NCI-H2107 treated with DMSO at 0.1 percent for 48 hours (cell line): ENCODE measurements at regions not wholly inside any gene's neighbourhood (a gene's known extent, or its start where the extent isn't known, plus 50 kb on each side); places are given as distances from the start of the nearest gene placed in this dataset.
A peak's percentile ranks its signal among the peaks of the same experiment; 100 is the strongest.

ENCODE experiments used
- DNase-seq: peaks from one replicate; lab custom pipeline; 2025; ENCODE audit not compliant: unreplicated experiment; lab: John Stamatoyannopoulos, UW

GRCh38 chr17:14959106-14959648 is 305.9 kb downstream of the PMP22 start:
- no peak for DNase-seq

- DNase-seq: no peak
Measured at GRCh38 chr17:14953405-14953804, 311.7 kb downstream of the PMP22 start.

DNA sequence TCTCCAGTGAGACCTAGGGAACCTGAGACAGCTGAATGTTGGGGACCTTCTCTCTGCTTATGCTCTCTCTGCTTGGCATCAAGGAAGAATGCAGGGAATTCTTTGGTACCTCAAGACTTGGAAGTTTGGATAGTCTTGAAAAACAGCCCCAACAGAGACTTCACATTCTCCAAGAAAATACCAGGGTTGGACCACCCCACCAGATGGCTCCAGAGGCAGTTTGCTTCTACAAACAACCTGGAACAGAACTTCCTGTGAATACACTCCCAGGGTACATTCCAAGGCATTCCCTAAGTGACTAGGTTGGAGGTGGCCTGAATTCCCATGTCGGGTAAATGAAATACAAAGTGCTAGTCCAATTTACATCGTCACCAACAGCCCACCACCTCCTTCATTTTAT is 314.4 kb downstream of the PMP22 start:
- no peak for DNase-seq

- DNase-seq: no peak
Measured at GRCh38 chr17:14950216-14950615, 314.9 kb downstream of the PMP22 start.

DNA sequence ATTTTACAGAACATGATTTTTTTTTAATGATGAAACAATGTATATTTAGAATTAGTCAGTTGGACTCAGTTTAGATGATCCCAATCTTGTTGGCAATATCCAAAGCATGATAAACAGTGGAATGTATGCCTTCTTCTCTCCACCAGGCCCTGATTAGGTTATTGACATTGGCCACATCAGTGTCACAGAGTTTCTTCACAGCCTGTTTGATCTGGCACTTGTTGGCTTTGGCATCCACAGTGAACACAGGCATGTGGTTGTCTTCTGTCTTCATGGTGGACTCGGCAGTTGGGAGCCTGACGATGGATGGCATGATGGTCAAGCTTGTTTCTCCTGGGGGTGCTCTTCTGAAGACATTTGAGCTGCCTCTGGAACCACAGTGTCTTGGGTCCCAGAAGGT is 317.5 kb downstream of the PMP22 start:
- no peak for DNase-seq

DNA sequence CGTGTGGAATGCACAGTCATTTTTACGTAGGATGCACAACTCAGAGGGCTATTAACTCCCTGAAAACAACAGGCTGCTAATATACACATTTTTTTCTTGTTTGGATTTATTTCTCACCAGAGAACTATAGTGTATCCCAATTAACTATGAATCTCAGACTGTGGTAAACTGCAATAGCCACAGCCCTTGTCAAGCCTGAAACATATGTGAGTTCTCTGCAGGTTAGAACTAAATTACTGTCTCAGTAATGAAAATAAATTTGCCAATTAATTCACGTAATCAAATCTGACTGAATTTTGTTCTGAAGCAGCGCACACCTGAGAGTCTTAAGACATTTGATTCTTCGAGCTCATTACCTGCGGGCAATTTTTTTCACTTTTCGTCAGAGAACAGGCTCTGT is 318.6 kb downstream of the PMP22 start:
- DNase-seq: no peak

DNA sequence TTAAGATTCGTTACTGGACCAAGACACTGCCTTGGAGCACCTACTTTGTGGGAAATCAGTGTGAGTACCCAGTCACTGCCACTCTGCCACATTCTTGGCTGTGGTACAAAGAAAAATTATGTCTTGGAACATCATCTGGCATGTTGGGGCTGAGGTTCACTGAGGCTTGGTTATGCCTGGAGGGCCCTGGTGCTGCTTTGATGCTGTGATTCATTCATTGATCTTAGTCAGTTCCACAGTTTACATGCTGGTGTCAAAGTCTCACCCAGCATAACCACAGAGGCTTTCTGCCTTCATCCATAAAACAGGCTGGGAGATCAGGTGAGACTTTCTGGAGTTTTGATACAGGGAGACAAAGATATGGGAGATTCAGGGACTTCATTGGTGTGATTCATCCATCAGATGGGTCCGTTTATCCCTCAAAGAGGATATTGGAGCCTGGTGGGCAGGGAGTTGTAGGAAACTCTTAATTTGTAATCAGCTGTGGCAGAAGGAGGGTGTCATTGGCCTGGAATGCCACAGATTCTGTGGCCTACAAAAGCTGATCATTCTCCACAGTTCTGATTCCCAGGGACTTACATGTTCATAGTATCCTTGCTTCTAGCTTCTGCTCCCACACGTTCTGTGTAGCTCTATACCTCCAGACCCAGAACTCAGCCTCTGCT is 322.5 kb downstream of the PMP22 start:
- DNase-seq: no peak

DNA sequence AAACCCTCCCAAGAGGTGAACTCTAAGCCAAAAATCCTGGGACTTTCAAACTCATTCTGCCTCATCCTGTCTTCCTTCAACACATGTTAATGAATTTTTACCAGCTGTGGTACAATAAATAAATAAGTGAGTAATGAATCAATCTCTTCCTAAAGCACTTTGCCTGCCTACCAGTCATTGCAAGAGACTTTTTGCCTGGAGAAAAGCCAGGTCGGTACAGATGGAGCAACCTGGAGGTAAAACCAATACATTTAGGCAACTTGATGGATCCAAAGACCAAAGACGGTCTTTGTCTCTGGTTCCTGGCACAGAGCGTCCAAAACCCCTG is 324.2 kb downstream of the PMP22 start:
- no peak for DNase-seq

DNA sequence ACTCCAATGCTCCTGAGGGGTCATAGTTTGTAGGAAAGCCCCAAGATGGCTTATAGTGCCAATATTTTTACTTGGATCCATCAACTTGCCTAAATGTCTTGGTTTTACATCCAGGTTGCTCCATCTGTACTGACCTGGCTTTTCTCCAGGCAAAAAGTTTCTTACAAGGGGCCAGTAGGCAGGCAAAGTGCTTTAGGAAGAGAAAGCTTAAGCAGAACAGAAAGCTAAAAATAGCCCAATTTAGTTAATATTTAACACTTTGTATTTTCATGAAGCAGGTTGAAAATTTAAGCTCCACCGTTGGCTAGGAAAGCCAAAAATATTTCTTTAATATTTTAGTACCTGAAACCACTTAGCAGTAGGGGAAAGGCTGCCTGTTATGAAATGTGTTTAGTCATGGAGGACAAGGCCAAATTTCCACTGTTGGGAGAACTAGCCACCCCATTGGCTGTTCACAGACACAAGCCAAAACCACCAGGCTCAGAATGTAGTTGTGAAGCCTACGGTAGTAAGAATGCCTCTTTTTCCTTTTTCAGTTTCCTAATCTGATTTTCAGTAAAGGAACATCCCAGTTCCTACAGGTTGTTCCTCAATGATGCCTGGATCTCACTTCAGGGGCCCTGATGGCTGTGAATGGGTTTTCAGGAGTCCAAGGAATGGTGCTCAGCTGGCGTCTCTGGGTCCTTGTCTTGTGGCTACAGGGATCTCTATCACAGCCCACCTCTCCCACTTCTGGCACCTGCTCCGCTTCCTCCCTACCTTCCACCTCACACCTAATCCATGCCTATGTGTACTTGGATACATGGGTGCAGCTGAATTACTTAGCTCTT is 324.8 kb downstream of the PMP22 start:
- no peak for DNase-seq

DNA sequence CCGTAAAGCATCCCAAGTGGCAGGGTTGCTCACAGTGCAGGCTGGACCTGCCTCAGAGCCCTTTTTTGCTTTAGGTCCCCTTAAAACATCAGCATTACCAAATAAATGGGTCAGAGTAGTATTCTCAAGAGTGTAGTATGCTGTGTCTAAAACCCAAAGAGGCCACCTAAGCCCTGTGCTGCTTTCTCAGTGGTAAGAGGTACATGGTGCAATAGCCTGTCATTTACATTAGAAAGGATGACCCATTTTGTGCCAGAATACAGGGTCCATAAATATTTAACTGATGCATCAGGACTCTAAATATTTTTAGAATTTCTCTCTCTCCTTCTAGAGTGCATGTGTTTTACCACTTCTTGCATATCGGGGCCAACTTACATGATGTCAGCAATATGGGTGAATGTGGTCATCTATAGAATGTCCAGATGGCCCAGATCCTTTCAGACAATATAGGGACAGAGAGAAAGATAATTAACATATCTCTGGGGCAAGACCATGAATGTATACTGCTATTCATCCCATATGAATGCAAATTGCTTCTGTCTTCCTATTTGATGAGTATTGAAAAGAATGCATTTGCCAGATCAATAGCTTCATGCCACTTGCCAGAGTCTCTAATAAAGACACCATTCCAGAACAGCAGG is 329.2 kb downstream of the PMP22 start:
- no peak for DNase-seq

GRCh38 chr17:14935139-14935841 is 329.8 kb downstream of the PMP22 start:
- DNase-seq: no peak

GRCh38 chr17:14933676-14934075 is 331.4 kb downstream of the PMP22 start:
- no peak for DNase-seq

GRCh38 chr17:14926526-14927122 is 338.5 kb downstream of the PMP22 start:
- DNase-seq: peak; percentile 0

DNA sequence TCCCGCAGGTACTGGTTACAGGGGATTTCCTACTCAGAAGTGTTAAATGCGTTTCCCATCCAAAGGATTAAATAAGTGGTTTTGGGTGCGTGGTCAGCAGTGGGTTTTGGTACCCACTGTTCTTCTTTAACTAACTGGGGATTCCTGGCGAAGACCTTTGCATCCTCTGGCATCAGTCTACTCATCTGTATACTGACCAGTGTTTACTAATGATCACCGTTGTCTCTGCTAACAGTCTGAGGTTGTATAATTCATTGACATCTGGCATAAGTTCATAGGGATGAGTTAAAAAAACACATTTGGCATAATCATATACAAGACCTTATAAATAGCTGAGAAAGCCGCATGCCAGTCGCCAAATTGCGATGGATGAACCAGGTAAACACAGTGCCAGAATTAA is 339.1 kb downstream of the PMP22 start:
- no peak for DNase-seq

DNA sequence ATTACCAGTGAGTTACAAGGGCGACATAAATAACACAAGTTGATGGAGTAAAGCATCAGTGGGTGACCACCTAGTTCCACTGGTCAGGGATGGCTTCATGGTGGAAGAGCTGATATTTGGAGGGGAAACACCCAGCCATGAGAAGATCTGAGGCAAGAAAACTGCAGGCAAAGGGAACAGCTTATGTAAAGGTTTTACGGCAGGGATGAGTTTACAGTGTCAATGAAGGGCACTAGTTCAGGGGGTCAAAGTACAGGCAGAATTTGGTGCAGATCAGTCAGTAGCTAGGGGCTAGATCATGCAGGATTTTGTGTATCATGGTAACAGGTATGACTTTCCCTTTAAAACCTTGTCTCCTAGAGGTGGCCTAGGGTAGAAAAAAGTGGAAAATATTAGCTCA is 339.6 kb downstream of the PMP22 start:
- no peak for DNase-seq

DNA sequence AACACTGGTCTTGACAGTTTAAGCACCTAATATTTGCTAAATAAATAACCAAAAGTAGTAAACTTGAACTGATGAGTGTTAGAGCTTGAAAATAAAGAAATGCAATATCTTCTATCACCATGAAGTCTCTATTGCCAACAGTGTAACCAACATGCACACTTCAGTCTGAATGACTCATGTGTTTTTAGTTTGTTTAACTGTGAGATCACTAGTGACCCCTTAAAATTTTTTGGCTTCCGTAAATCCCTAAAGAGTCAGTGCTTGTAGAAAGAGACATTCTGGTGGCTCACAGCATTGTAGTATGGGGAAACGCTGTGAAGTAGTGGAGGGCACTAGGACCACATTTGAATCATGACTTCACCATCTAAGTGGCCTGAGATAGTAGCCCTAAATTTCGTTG is 341.1 kb downstream of the PMP22 start:
- no peak for DNase-seq

GRCh38 chr17:14922411-14922810 is 342.7 kb downstream of the PMP22 start:
- DNase-seq: no peak

DNA sequence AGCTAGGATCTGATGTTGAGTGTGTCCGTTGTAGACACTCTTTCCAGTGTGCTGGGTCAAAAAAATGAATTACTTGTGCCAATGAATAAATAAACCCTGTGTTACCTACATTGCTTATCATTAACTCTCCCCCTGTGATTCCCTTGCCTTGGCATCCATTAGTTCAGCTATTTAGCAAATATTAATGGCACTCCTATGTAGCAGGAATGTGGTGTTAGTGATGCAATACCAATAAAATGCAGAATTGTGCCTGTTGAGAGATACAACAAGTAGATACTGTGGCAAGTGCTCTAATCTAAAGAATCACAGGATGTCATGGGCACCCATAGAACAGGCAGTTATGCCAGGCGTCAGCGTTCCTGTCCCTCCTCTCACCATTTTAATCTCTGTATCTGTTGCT is 343.2 kb downstream of the PMP22 start:
- no peak for DNase-seq

DNA sequence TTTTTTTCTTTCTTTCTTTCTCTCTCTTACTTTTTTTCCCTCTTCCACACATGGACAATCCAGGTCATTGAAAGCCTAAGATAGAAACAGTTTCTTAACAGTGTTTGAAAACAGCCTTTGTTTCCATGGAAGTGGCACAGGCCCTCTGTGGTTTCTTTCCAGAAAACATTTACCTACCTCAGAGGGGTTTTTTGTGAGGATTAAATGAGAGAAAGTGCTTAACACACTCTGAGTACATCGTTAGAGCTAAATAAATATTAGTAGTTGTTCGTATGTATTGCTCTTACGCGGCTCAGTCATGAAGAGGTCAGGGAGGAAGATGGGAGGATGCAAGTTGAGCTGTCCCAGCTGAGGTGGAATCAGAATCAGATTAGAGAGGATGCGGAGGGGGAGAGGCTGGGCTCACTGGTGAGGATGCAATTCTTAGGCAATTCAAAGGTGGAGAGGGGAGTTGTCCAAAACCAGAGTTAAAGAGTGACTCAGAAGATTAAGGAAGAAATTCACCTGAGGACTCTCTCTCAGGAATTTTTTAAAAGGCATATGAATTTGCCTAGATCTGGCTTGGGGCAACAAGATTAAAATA is 345.4 kb downstream of the PMP22 start:
- no peak for DNase-seq

DNA sequence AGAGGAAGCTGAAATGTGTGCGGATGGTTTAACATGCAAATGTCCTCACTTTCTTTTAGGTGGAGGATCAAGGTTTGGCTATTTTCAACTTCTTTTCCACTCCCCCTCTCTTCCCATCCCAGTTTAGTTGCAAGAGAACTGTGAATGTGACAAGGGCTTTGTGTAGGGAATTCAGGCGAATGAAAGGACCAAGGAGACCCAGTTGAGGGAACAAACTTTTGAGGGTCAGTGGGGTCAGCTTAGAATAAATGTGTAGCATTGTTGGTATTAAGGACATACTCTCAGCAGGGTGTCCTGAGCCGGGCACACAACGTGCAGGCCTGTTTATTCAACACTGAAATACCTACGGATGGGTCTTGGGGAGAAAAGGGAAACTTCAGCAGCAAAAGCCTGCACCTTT is 346.0 kb downstream of the PMP22 start:
- DNase-seq: no peak

- no peak for DNase-seq
Measured at GRCh38 chr17:14918540-14918939, 346.6 kb downstream of the PMP22 start.
